ENCODE measurements at regions not wholly inside any gene's neighbourhood (a gene's known extent, or its start where the extent isn't known, plus 50 kb on each side); places are given as distances from the start of the nearest gene placed in this dataset.

DNA sequence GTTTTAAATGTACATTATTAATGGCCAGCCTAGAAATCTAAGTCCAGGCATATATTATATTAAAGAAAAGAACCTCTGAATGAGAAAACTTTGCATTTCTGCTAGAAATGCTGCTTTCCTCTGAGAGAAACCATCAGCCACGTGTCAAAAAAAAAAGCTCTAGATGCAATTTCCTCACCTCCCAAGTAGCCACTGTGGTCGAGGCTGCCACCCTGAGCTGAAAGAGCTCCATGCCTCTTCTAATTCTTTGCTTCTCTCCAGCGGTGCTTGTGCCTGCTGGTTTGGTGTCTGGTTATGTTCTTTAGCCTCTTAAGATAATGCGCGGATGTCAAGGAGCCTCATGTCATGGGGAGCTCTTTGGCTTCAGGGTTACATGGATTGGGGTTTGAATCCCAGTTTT lies 316.0 kb downstream of the TFAP2C start:
- Histone ChIP-seq H3K4me3 (ENCODE audit: low read length) (no peak overlapping the region), H3K27ac (ENCODE audit: low read depth, low read length) (no peak overlapping the region), H3K36me3 (ENCODE audit: insufficient read depth, low read length) (no peaks in the 10 kb centered on the region), H3K9me3 (ENCODE audit: insufficient read depth, low read depth, low read length) (no peaks in the 10 kb centered on the region), H3K4me1 (ENCODE audit: insufficient read depth, low read length) (0 out of 2 replicates have a peak, but pooled peaks cover 3% of the 10 kb centered on the region), H3K9ac (ENCODE audit: low read depth, low read length) (no peak overlapping the region), H3K27me3 (ENCODE audit: insufficient read depth, low read length) (peaks cover 9% of the 10 kb centered on the region; the same call in 1 of the 2 replicates)
- 81% methylated on average over 5 of the region's 5 CpGs for WGBS

DNA sequence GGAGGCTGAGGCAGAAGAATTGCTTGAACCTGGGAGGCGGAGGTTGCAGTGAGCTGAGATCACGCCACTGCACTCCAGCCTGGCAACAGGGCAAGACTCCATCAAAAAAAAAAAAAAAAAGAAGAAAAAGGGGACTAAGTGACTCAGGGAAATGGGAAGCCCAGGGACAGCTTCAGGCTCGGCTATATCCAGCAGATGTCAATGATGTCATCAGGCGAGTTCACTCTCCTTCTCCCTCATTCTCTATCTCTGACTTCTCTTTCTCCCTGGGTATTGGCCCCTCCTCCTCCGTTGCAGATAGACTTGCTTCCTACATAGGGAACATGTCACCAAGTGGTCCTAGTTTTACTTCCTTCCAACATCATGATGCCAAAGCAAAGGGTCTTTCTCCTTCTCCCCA lies 316.8 kb downstream of the TFAP2C start:
- no peak overlapping the region for H3K4me3 ChIP-seq (ENCODE audit: low read length)
- no peaks in the 10 kb centered on the region for H3K36me3 ChIP-seq (ENCODE audit: insufficient read depth, low read length)
- H3K9ac ChIP-seq (ENCODE audit: low read depth, low read length): no peak overlapping the region
- no peaks in the 10 kb centered on the region for H3K9me3 ChIP-seq (ENCODE audit: insufficient read depth, low read depth, low read length)
- H3K27ac ChIP-seq (ENCODE audit: low read depth, low read length): no peak overlapping the region
- WGBS: 89% methylated on average over 5 of the region's 5 CpGs
- peaks cover 3% of the 10 kb centered on the region; the same call in 1 of the 2 replicates for H3K4me1 ChIP-seq (ENCODE audit: insufficient read depth, low read length)
- peaks cover 9% of the 10 kb centered on the region; the same call in 1 of the 2 replicates for H3K27me3 ChIP-seq (ENCODE audit: insufficient read depth, low read length)

DNA sequence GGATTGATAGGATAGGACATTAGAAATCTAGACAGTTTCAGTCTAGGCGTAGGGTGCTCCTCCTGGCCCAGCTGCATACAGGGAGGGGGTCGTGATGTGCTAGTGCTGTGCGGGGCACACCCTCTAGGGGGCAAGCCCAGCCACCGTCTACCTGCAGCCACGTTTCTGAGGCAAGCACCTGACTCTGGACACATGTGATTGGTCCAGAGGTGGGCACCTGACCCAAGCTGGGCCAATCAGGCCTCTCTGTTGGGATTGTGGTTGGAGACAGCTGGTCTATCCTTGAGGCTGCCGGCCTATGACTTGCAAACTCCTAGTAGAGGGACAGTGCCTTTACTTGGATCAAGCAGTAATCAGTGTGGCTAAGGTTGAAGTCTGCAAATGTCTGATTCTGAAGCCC lies 317.1 kb downstream of the BMP7 start:
- no peaks in the 10 kb centered on the region; the same call in 1 of the 2 replicates for H3K4me1 ChIP-seq (ENCODE audit: insufficient read depth, low read length)
- no peaks in the 10 kb centered on the region for H3K9me3 ChIP-seq (ENCODE audit: insufficient read depth, low read depth, low read length)
- no peaks in the 10 kb centered on the region for H3K36me3 ChIP-seq (ENCODE audit: insufficient read depth, low read length)
- H3K9ac ChIP-seq (ENCODE audit: low read depth, low read length): no peak overlapping the region
- H3K27ac ChIP-seq (ENCODE audit: low read depth, low read length): no peak overlapping the region
- H3K4me3 ChIP-seq (ENCODE audit: low read length): no peak overlapping the region
- H3K27me3 ChIP-seq (ENCODE audit: insufficient read depth, low read length): peaks cover 6% of the 10 kb centered on the region; the same call in 1 of the 2 replicates
- WGBS: 77% methylated on average over 6 of the region's 6 CpGs

DNA sequence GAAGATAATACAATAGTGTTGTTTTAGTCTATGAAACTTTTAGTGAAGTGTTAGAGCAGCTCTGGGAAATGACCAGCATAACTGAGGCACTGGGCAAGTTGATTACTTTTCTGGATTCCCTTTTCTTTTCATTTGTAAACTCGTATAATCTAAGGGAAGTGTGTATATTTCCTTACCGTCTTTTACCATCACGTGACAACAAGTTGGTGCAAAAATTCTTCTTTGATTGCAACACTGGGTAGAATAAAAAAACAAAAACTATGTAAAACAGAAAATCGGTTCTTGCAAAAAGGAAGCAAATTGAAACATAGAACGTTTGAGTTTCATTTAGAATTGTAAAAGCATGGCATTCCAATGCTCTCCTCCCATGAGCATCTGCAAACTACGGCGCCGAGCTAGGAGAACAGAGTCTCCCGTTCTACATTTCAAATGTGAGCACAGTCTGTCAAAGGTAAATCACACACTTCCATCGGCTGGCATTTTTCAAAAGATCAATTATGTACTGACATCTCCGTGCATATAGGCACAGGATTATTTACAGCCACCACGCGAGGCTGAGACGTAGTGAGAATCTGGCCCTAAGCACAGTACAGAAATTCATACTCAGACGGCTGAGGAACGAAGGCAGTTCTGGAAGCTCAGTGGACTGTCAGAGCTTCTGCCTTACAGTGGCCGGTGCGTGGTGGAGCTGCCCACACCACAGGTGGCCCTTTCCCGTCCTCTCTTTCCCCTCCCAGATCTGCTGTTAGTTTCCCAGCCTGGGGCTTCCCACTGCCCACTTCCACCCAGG lies 314.0 kb downstream of the BMP7 start:
- H3K36me3 ChIP-seq (ENCODE audit: insufficient read depth, low read length): no peaks in the 10 kb centered on the region
- H3K9ac ChIP-seq (ENCODE audit: low read depth, low read length): no peak overlapping the region
- H3K4me3 ChIP-seq (ENCODE audit: low read length): no peak overlapping the region
- H3K27me3 ChIP-seq (ENCODE audit: insufficient read depth, low read length): no peaks in the 10 kb centered on the region
- H3K9me3 ChIP-seq (ENCODE audit: insufficient read depth, low read depth, low read length): no peaks in the 10 kb centered on the region
- WGBS: 82% methylated on average over 18 of the region's 19 CpGs
- no peak overlapping the region for H3K27ac ChIP-seq (ENCODE audit: low read depth, low read length)
- H3K4me1 ChIP-seq (ENCODE audit: insufficient read depth, low read length): peaks cover 18% of the 10 kb centered on the region

DNA sequence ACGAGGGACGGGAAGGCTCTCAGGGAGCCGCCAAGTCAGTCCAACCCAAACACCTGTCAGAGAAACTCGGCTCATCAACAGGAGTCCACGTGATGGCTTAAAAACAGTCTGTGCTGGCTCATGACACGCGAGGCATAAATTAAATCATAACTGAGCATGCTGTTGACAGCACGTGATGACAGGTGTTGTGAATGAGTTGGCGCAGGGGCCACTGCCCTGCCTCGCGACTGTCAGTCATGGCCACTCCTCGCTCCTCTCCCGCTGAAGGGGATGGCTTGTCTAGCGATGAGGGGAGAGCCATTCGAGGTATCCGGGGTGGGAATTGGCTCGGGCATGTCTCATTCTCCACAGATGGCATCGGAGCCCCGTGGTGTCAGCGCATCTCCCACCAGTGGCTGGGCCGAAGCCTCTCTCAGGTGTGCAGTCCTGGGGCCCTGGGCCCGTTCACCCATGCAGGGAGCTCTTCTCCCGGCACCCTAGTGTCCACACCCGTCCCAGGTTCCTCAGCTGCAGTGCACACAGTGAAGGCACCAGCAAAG lies 313.3 kb downstream of the BMP7 start:
- no peaks in the 10 kb centered on the region for H3K9me3 ChIP-seq (ENCODE audit: insufficient read depth, low read depth, low read length)
- H3K4me3 ChIP-seq (ENCODE audit: low read length): no peak overlapping the region
- no peak overlapping the region for H3K27ac ChIP-seq (ENCODE audit: low read depth, low read length)
- 93% methylated on average over 24 of the region's 24 CpGs for WGBS
- H3K4me1 ChIP-seq (ENCODE audit: insufficient read depth, low read length): peaks cover 24% of the 10 kb centered on the region
- H3K27me3 ChIP-seq (ENCODE audit: insufficient read depth, low read length): no peaks in the 10 kb centered on the region
- H3K36me3 ChIP-seq (ENCODE audit: insufficient read depth, low read length): no peaks in the 10 kb centered on the region
- H3K9ac ChIP-seq (ENCODE audit: low read depth, low read length): no peak overlapping the region

DNA sequence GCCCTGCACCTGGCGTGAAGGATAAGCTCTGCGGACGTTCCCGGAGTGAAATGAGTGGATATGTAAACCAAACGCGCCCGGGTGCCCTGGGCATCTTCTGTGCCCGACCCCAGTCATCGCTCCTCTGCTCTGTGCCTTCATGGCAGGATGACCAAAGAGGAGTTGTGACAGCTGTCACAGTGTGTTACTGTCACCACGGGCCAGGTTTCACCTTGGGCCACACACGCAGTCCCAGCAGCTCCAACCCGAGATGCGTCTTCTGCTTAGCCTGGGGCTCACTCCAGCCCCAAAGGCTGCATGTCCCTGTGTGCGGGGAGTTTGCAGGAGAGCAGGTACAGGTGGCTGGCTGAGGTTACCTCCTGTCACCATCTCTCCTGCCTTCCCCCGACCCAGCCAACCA lies 311.6 kb downstream of the BMP7 start:
- H3K4me3 ChIP-seq (ENCODE audit: low read length): no peak overlapping the region
- H3K9ac ChIP-seq (ENCODE audit: low read depth, low read length): no peak overlapping the region
- H3K4me1 ChIP-seq (ENCODE audit: insufficient read depth, low read length): peaks cover 27% of the 10 kb centered on the region
- H3K27me3 ChIP-seq (ENCODE audit: insufficient read depth, low read length): no peaks in the 10 kb centered on the region
- H3K27ac ChIP-seq (ENCODE audit: low read depth, low read length): no peak overlapping the region
- no peaks in the 10 kb centered on the region for H3K36me3 ChIP-seq (ENCODE audit: insufficient read depth, low read length)
- 88% methylated on average over 15 of the region's 15 CpGs for whole genome bisulfite sequencing
- H3K9me3 ChIP-seq (ENCODE audit: insufficient read depth, low read depth, low read length): no peaks in the 10 kb centered on the region

DNA sequence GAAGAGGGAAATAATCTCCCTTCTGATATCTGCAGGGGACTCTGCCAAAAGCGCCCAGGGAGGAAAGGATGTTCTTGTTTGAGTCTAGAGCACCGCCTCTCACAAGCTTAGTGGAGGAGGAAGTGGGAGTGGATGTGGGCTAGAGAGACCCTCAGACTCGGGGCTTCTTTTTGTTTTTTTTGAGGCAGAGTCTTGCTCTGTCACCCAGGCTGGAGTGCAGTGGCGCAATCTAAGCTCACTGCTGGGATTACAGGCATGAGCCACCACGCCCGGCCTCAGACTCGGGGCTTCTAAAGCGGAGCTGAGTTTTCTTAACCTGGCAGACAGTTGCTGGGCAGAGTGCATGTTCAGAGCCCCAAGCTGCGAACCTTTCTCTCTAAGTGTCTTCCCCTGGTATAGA lies 310.8 kb downstream of the BMP7 start:
- H3K4me3 ChIP-seq (ENCODE audit: low read length): no peak overlapping the region
- H3K4me1 ChIP-seq (ENCODE audit: insufficient read depth, low read length): peaks cover 28% of the 10 kb centered on the region
- no peak overlapping the region for H3K9ac ChIP-seq (ENCODE audit: low read depth, low read length)
- H3K27me3 ChIP-seq (ENCODE audit: insufficient read depth, low read length): no peaks in the 10 kb centered on the region
- no peaks in the 10 kb centered on the region for H3K36me3 ChIP-seq (ENCODE audit: insufficient read depth, low read length)
- no peaks in the 10 kb centered on the region for H3K9me3 ChIP-seq (ENCODE audit: insufficient read depth, low read depth, low read length)
- H3K27ac ChIP-seq (ENCODE audit: low read depth, low read length): no peak overlapping the region
- 74% methylated on average over 9 of the region's 9 CpGs for WGBS

DNA sequence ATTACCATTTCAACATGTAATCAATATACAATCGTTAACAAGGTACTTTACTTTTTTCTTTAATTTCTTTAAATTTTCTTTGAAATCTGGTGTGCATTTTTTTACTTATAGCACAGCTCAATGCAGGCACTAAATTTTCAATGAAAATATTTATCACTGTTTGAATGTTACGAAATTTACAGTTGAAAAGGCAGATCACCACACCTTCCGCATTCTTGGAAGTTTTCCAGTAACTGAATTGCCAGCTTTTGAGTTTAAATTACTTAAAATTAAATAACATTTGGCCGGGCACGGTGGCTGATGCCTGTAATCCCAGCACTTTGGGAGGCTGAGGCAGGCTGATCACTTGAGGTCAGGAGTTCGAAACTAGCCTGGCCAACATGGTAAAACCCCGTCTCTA lies 309.9 kb downstream of the BMP7 start:
- Histone ChIP-seq H3K9me3 (ENCODE audit: insufficient read depth, low read depth, low read length) (no peaks in the 10 kb centered on the region), H3K36me3 (ENCODE audit: insufficient read depth, low read length) (no peaks in the 10 kb centered on the region), H3K4me1 (ENCODE audit: insufficient read depth, low read length) (peaks cover 28% of the 10 kb centered on the region), H3K27me3 (ENCODE audit: insufficient read depth, low read length) (no peaks in the 10 kb centered on the region), H3K9ac (ENCODE audit: low read depth, low read length) (no peak overlapping the region), H3K27ac (ENCODE audit: low read depth, low read length) (no peak overlapping the region), H3K4me3 (ENCODE audit: low read length) (no peak overlapping the region)
- WGBS: 96% methylated on average over 7 of the region's 7 CpGs

DNA sequence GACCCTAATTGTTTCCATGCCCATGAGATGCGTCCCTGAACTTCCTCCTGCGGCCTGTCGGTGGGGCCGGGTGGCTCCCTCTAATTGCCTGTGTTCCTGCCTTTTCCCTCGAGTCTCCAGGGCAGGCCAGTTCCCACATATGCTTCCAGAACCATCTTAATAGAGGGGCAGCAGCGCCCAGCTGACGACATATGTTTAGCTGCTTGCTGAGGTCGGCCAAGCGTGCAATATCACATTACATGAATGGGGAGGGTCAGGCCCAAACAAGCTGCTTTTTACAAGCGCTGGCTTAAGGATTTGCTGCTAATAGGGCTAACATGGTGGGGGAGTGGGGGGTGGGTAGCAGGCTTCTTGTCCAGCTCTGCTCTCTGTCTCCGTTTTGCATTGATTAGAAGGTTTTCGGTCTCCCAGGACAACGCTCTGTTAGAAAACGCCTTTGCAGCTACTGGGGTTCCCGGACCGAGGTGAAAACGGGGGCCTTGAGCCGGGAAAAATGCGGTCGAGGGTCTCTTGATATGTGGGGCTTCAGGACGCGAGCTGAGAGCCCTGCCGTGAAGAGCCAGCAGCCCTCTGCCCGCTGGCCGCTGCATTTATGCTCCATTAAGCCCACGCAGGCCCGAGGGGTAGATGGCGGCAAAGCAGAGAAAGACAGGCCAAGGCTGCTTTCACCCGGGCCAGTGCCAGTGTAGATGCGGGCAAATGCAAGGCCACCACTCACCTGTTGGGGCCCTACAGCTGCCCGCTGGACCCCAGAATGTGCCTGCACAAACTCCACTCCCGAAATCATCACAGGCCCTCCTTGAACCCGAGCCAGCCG lies 308.5 kb downstream of the BMP7 start:
- H3K27me3 ChIP-seq (ENCODE audit: insufficient read depth, low read length): no peaks in the 10 kb centered on the region
- H3K4me3 ChIP-seq (ENCODE audit: low read length): no peak overlapping the region
- peaks cover 28% of the 10 kb centered on the region for H3K4me1 ChIP-seq (ENCODE audit: insufficient read depth, low read length)
- H3K27ac ChIP-seq (ENCODE audit: low read depth, low read length): no peak overlapping the region
- H3K9ac ChIP-seq (ENCODE audit: low read depth, low read length): no peak overlapping the region
- H3K9me3 ChIP-seq (ENCODE audit: insufficient read depth, low read depth, low read length): no peaks in the 10 kb centered on the region
- H3K36me3 ChIP-seq (ENCODE audit: insufficient read depth, low read length): no peaks in the 10 kb centered on the region
- 78% methylated on average over 34 of the region's 34 CpGs for WGBS

DNA sequence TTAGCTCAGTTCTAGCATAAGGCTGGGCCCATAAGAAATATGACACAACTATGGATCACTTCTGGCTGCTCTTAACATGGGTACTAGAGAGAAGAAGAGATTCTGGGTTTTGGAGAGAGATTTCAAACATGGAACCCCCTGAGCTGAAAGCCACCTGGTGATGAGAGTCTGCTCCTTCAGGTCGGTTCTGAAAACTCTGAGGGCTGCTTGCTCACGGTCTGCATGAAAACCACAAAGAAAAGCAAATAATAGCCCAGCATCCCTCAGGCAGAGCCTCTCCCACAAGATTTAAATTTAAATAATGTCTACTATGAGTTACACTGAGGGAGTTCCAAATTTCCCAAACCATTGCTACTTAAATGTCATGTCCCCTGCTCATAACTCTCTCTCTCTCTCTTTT lies 301.5 kb downstream of the BMP7 start:
- WGBS: 69% methylated on average over 2 of the region's 2 CpGs
- Histone ChIP-seq H3K4me3 (ENCODE audit: low read length) (no peak overlapping the region), H3K27ac (ENCODE audit: low read depth, low read length) (no peak overlapping the region), H3K9ac (ENCODE audit: low read depth, low read length) (no peak overlapping the region), H3K36me3 (ENCODE audit: insufficient read depth, low read length) (no peaks in the 10 kb centered on the region), H3K27me3 (ENCODE audit: insufficient read depth, low read length) (no peaks in the 10 kb centered on the region), H3K9me3 (ENCODE audit: insufficient read depth, low read depth, low read length) (no peaks in the 10 kb centered on the region), H3K4me1 (ENCODE audit: insufficient read depth, low read length) (peaks cover 7% of the 10 kb centered on the region; the same call in 1 of the 2 replicates)

DNA sequence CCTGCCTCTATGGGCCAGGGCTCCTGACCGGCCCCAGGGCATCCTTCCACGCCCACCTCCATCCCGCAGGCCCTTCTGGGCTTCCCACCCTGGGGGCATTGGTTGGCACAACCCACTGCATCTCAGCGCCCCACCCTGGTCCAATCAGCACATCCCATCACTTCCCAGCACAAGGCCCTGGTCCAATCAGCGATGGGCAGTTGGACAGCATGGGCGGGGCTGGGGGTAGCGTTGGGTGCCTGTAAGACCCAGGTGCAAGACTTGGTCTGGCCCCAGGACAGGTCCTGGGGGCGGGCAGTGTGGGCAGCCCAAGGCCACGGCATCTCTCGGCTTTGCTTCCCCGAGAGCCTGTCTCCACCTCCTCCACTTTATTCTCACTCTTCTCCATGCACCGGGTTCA lies 298.5 kb downstream of the BMP7 start:
- H3K36me3 ChIP-seq (ENCODE audit: insufficient read depth, low read length): no peaks in the 10 kb centered on the region
- no peaks in the 10 kb centered on the region; the same call in 1 of the 2 replicates for H3K27me3 ChIP-seq (ENCODE audit: insufficient read depth, low read length)
- WGBS: 83% methylated on average over 12 of the region's 12 CpGs

More for the DNA sequence above, 298.5 kb downstream of the BMP7 start:
- Histone ChIP-seq H3K9ac (ENCODE audit: low read depth, low read length) (no peak overlapping the region), H3K4me1 (ENCODE audit: insufficient read depth, low read length) (peaks cover 12% of the 10 kb centered on the region), H3K27ac (ENCODE audit: low read depth, low read length) (no peak overlapping the region), H3K9me3 (ENCODE audit: insufficient read depth, low read depth, low read length) (no peaks in the 10 kb centered on the region), H3K4me3 (ENCODE audit: low read length) (no peak overlapping the region)
